ENCODE measurements at regions not wholly inside any gene's neighbourhood (a gene's known extent, or its start where the extent isn't known, plus 50 kb on each side); places are given as distances from the start of the nearest gene placed in this dataset.

DNA sequence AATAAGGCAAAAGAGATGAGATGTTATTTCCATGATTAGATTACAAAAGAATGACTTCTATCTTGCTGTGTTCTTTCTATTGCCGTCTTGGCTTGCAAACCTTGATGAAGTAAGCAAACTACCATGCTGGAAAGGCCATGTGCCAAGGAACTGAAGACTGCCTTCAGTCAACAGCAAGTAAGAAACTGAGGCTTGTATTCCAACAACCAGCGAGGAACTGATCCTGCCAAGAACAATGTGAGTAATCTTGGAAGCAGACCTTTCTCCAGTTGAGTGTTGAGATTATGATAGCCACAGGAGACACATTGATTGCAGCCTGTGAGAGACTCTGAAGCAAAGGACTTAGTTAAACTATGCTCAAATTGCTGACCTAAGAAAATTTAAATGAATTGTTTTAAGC, 164.6 kb upstream of the GRM3 start:
- TF ChIP-seq, protein P1, sequence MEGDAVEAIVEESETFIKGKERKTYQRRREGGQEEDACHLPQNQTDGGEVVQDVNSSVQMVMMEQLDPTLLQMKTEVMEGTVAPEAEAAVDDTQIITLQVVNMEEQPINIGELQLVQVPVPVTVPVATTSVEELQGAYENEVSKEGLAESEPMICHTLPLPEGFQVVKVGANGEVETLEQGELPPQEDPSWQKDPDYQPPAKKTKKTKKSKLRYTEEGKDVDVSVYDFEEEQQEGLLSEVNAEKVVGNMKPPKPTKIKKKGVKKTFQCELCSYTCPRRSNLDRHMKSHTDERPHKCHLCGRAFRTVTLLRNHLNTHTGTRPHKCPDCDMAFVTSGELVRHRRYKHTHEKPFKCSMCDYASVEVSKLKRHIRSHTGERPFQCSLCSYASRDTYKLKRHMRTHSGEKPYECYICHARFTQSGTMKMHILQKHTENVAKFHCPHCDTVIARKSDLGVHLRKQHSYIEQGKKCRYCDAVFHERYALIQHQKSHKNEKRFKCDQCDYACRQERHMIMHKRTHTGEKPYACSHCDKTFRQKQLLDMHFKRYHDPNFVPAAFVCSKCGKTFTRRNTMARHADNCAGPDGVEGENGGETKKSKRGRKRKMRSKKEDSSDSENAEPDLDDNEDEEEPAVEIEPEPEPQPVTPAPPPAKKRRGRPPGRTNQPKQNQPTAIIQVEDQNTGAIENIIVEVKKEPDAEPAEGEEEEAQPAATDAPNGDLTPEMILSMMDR (IDR thresholded peaks at IDR 0.05; ENCODE audit: low read depth, low read length), result no peak
- DNase-seq (ENCODE audit: low read depth in 2 of 2), result no peak
- H3K4me3 ChIP-seq (replicated peaks in 1 of 2; ENCODE audit: low read depth in 2 of 2, low read length in 2 of 2), result no peak overlapping the region

DNA sequence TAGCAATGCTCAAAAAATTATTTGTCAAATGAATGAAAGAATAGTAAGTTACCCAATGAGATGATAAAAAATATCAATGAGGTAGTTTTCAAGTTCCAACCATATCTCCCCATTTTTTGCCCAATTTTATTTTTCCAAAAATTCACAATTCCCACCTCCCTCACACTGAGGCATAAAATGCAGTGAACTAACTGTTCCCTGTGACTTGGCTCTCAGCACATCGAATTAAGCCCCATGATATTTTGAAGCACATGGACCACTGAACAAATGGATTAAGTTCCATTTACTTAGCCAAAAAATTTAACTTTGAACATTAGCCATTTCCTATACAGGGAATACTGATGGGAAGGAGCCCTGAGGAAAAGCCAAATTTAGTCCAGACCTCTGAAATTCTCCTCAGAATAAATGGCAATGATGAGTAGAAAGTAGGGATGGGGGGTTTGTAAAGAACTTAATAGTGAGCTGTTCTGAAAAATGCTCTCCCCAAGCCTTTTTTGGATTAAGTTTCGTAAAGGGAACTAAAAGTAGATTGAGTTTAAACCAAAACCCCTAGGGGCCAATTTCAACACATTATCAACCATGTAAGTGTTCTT, 166.3 kb upstream of the GRM3 start:
- TF ChIP-seq, protein P1 (IDR thresholded peaks at IDR 0.05; ENCODE audit: low read depth, low read length), result no peak
- no peak for DNase-seq (ENCODE audit: low read depth in 2 of 2)
- no peak overlapping the region for H3K4me3 ChIP-seq (replicated peaks in 1 of 2; ENCODE audit: low read depth in 2 of 2, low read length in 2 of 2)

DNA sequence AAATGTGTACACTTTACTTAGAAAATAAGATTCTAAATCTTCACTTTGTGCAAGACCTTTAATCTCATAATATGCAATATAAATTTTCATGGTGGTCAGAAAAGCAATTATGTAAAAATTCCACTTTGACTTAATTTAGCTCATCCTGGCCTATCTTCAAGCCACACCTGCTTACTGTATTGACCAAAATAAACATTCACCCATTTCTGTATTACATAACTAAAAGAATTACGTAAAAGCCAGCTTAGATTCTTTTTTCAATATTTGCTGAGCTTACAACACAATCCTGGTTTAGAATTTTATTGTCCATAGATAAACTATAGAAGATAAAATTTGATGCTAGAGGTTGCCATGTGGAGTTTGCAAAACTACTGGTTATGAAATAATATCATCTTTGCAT, 172.9 kb upstream of the GRM3 start:
- DNase-seq (ENCODE audit: low read depth in 2 of 2), result no peak
- TF ChIP-seq, protein P1 (IDR thresholded peaks at IDR 0.05; ENCODE audit: low read depth, low read length), result no peak
- H3K4me3 ChIP-seq (replicated peaks in 1 of 2; ENCODE audit: low read depth in 2 of 2, low read length in 2 of 2), result no peak overlapping the region

DNA sequence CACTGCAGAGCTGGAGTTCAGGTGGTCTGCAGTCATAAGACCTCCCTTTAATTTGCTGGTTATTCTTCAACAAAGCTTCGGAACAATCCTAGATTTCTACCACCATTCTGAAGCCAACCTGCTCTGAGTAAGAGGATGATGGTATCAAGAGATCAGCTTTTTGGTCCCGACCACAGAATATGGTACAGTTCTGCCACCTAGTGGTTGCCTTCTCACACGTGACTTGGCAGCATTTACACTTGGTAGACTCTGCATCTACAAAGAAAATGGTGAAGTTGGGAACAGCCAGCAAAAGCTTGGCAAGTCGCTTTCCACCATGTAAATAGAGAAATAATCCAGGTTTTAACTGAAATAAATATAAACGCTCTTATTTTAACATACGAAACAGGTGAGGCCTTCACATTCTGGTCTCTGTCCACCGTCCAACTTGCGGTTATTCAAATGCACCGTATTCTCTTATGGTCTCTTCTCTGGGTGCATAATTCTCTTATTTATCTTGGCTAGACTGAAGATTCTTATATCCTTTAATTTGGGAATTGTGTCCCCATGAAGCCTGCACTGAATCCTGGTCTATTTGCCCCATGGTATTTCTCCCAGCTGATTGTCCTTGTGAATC, 173.9 kb upstream of the GRM3 start:
- DNase-seq (ENCODE audit: low read depth in 2 of 2), result peak; percentile 77 to 84
- TF ChIP-seq, protein P1 (IDR thresholded peaks at IDR 0.05; ENCODE audit: low read depth, low read length), result peak; percentile 57
- no peak overlapping the region for H3K4me3 ChIP-seq (replicated peaks in 1 of 2; ENCODE audit: low read depth in 2 of 2, low read length in 2 of 2)

DNA sequence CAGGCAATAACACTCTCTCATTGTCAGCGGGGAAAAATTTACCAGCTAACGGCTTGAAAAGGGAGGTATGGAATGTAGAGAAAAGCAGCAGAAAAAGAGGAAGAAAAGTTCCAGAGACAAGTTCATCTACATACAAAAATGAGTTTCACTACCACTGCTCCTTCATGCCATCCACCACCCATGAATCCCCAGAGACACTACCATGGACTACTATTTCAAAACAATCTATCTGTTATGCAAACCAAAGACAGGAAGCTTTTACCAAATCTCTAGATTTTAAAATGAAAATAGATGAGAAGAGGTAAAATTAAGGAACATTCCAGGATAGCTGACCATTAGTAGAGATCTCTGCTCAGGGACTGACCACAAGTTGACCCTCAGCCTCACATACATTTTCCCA, 189.0 kb upstream of the GRM3 start:
- no peak for DNase-seq (ENCODE audit: low read depth in 2 of 2)
- no peak overlapping the region for H3K4me3 ChIP-seq (replicated peaks in 1 of 2; ENCODE audit: low read depth in 2 of 2, low read length in 2 of 2)
- TF ChIP-seq, protein P1 (IDR thresholded peaks at IDR 0.05; ENCODE audit: low read depth, low read length), result no peak

DNA sequence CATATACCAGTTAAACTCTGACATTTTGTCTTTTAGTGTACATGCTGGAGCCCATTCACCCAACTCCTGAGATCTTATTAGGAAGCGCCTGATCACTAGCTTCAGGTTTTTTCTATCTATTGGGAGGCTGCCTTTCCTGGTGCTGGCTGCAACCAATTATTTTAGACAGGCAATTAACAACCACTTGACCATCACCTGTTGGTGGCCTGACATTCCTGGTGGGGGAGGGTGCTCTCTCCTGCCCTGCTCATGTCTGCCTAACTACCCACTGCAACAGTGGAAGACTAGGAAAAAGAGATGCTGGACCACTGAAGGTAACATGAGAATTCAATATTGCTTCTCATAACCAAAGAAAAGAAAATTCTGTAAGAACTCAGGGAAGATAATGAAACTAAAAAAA, 190.3 kb upstream of the GRM3 start:
- H3K4me3 ChIP-seq (replicated peaks in 1 of 2; ENCODE audit: low read depth in 2 of 2, low read length in 2 of 2), result no peak overlapping the region
- DNase-seq (ENCODE audit: low read depth in 2 of 2), result no peak
- TF ChIP-seq, protein P1 (IDR thresholded peaks at IDR 0.05; ENCODE audit: low read depth, low read length), result no peak

DNA sequence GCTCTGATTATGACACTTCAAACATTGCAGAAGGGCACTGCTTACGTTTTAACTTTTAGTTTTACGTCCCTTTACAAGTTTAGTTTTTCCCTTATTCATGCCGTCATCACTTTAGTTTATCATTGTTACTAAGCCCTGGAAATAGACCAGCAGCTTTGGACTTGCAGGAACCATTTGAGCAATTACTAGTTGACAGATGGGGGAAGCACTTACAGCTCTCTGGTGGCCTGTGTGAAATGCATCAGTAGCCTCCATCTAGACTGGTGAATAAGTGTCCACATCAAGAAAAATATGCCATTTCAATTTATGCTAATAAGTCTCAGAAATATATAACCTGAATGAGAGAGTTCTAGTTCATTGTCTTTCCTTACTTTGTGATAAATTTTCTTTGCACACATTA, 194.9 kb upstream of the GRM3 start:
- DNase-seq (ENCODE audit: low read depth in 2 of 2), result no peak
- TF ChIP-seq, protein P1 (IDR thresholded peaks at IDR 0.05; ENCODE audit: low read depth, low read length), result no peak
- H3K4me3 ChIP-seq (replicated peaks in 1 of 2; ENCODE audit: low read depth in 2 of 2, low read length in 2 of 2), result no peak overlapping the region

Measured in cardiac fibroblast (primary cell).